ENCODE measurements at regions not wholly inside any gene's neighbourhood (a gene's known extent, or its start where the extent isn't known, plus 50 kb on each side); places are given as distances from the start of the nearest gene placed in this dataset.

DNA sequence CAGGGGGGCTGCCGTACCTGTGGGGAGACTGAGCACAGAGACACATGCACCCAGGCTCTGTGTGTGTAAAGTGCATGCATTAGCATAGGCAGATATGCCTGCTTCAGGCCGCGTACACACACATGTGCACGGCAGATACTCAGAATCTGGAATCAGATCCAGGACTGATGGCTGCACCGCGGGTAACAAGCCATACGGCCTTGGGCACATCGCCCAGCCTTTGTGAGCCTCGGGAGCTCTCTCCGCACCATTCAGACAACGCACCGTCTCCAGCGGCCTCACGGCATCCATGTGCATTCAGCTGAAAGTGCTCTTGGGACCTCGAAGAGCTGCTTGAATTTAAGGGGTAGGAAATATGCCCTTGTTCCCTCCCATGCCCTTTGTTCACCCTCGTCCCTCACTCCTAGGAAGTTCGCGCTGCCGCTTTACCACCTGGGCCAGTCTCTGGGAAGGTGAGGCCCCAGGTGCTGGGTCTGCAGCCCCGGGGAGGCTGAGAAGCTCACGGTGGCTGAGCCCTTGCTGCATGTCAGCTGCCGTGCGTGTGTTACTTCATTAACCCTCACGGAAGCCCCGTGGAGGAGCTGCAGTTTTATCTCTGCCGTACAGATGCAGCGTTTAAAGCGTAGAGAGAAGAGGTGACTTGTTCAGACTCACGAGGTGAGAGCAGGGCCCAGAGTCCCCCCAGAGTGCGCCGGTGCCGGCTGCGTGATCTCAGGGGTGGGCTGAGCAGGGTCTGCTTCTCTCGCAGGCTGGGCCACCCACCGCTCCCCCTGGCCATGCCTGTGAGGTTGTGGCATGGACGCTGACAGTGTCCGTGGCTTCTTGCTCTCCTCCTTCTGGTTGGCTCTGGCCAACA, 377.7 kb upstream of the MYT1L start:
- DNase-seq: peak; percentile 10

- peak; percentile 5 for DNase-seq
Measured at GRCh38 chr2:2707206-2707991, 376.3 kb upstream of the MYT1L start.

- DNase-seq: no peak
Measured at GRCh38 chr2:2706306-2706705, 375.2 kb upstream of the MYT1L start.

DNA sequence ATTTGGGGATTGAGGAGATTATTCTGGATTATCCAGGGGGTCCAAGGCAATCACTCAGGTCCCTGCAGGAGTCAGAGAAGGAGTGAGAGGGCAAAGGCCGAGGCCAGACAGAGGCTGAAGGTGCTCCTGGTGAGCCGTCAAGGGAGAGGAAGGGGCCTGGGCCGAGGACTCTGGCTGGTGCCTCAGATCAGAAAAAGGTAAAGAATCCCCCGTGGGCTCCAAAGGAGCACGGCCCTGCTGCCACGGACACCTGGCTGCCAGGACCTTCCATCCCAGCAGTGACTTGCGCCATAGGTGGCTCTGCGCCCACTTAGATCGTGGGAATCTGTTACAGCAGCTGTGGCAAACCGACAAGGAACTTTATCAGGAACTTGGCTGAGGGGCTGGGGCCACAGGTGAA, 374.8 kb upstream of the MYT1L start:
- no peak for DNase-seq

- no peak for DNase-seq
Measured at GRCh38 chr2:2704428-2705090, 373.5 kb upstream of the MYT1L start.

- no peak for DNase-seq
Measured at GRCh38 chr2:2703762-2704427, 372.8 kb upstream of the MYT1L start.

DNA sequence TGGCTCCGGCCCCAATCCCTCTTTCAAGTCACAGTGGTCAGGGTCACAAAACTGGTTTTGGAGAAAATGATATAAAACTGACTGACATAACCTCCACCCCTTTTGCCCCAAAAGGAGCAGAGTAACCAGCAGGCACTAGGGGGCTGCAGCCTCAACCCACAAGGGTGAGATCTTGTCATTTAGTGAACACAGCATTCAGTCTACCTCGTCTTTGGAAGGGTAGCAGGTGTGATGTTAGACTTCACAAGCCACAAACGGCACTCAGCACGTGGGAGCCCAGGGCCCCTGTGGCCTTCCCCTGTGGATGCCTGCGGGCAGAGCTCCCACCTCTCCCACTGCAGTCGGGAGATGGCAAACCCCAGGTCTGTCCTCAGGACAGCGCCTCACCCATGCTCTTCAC, 372.1 kb upstream of the MYT1L start:
- DNase-seq: no peak

DNA sequence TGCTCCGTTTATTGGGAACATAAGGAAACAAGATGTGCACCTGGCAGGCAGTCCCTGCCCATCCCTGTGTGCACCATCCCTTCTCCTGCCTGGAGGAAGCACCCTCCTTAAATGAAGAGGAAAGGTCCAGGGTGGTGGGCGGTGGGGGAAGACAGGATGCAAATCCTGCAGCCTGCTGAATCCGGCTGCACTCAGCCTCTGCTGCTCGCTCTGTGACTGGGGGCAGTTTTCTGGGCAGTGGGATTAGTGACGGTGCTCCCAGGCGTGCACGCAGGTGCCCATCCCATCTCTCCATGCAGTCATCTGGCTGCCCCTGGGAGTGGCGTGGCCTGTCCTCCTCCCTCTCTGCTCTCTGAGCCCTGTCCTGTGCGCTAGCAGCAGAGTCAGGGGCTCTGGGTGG, 371.3 kb upstream of the MYT1L start:
- no peak for DNase-seq

DNA sequence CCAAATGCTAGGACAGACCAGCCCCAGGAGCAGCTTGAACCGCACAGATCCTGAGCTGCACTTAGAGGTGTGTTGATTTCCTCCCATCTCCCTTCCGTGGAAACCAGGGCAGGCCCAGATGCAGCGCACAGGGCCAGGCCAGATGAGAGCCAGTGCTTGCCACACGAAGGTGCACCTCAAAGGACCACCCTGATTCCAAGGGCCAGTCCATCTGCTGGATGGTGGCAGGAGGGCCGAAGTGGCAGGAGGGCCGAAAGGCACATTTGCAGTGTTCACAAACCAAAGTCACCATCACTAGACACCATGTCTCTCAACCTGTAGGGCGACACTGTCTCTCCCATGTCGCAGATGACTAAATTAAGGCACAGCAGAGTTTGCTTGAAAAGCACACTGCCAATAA, 370.7 kb upstream of the MYT1L start:
- no peak for DNase-seq

- DNase-seq: no peak
Measured at GRCh38 chr2:2701176-2701781, 370.2 kb upstream of the MYT1L start.

GRCh38 chr2:2699121-2699505, 368.0 kb upstream of the MYT1L start:
- no peak for DNase-seq

- DNase-seq: no peak
Measured at GRCh38 chr2:2698182-2699120, 367.4 kb upstream of the MYT1L start.

DNA sequence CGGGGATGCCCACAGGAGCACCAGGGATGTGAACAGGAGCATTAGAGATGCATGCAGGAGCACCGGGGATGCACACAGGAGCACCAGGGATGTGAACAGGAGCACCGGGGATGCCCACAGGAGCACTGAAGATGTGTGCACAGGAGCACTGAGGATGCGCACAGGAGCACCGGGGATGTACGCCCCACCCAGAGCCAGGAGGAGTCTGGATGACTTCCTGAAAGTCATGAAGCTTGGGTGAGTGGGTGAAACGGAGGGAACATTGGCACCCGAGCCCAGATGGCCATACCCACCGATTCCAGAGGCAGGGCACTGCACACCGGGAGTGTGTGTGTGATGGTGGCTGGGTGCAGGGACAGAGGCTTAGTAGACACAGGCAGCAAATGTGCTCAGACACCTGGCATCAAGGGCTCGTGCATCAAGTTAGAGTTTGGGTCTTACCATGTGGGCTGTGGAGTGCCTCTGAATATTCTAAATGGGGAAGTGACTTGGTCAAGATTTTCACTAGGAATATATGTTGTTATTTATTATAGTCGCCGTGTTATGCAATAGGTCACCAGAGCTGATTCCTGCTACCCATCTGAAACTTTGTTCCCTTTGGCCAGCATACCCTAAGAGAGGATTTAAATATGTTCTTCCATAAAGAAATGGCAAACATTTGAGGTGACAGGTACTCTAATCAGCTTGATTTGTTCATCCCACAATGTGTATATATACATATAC, 365.8 kb upstream of the MYT1L start:
- DNase-seq: no peak

- no peak for DNase-seq
Measured at GRCh38 chr2:2696325-2696724, 365.2 kb upstream of the MYT1L start.

GRCh38 chr2:2694746-2695145, 363.7 kb upstream of the MYT1L start:
- DNase-seq: no peak

- no peak for DNase-seq
Measured at GRCh38 chr2:2692599-2693389, 361.7 kb upstream of the MYT1L start.

DNA sequence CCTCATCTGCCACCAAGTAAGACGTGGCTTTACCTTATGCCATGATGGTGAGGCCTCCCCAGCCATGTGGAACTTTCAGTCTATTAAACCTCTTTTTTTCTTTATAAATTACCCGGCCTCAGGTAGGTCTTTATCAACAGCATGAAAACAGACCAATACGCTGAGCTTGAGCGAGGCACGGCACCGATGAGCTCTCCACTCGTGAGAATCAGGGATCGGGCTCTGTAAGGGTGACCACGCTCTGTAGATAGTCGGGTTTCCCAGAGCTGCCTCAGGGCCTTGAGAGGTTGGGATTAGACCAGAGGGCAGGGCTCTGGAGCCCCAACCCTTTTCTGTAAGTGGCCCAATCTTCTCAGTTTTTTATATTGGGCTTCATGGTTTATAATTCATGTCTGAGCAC, 360.3 kb upstream of the MYT1L start:
- no peak for DNase-seq

- DNase-seq: no peak
Measured at GRCh38 chr2:2690985-2691384, 359.9 kb upstream of the MYT1L start.

GRCh38 chr2:2689306-2689705, 358.2 kb upstream of the MYT1L start:
- DNase-seq: no peak
